Smooth muscle cell (in vitro differentiated cells): ENCODE measurements at regions not wholly inside any gene's neighbourhood (a gene's known extent, or its start where the extent isn't known, plus 50 kb on each side); places are given as distances from the start of the nearest gene placed in this dataset.

Experiments used
- DNase-seq: peaks from one replicate; lab custom pipeline; 2025; ENCODE audit not compliant: unreplicated experiment; lab: John Stamatoyannopoulos, UW
- H2AFZ ChIP-seq: fragments of 200-600 bp; sonication (generic); 2 replicates; pipeline ENCODE4 v1.6.0; 2016; ENCODE audit warnings: antibody characterized with exemption, low read depth, mild to moderate bottlenecking
- H3F3A ChIP-seq: fragments of 200-600 bp; sonication (generic); 2 replicates; pipeline ENCODE4 v1.6.0; 2017; ENCODE audit warnings: antibody characterized with exemption, low read depth
- H3K27ac ChIP-seq: fragments of 200-600 bp; sonication (generic); 2 replicates; pipeline ENCODE4 v1.5.1; 2016; ENCODE audit warnings: low read depth, mild to moderate bottlenecking
- H3K27me3 ChIP-seq: fragments of 200-600 bp; sonication (generic); 2 replicates; pipeline ENCODE4 v1.6.1; 2016; ENCODE audit warnings: low read depth, mild to moderate bottlenecking
- H3K36me3 ChIP-seq: fragments of 200-600 bp; sonication (generic); 2 replicates; pipeline ENCODE4 v1.5.1; 2016; ENCODE audit warnings: low read depth
- H3K4me1 ChIP-seq: fragments of 200-600 bp; sonication (generic); 2 replicates; pipeline ENCODE4 v1.5.1; 2016; ENCODE audit warnings: low read depth
- H3K4me2 ChIP-seq: fragments of 200-600 bp; sonication (generic); 2 replicates; pipeline ENCODE4 v1.6.0; 2016; ENCODE audit warnings: mild to moderate bottlenecking
- H3K4me3 ChIP-seq: fragments of 200-600 bp; sonication (generic); 2 replicates; pipeline ENCODE4 v1.5.1; 2016; ENCODE audit warnings: mild to moderate bottlenecking
- H3K79me2 ChIP-seq: fragments of 200-600 bp; sonication (generic); 2 replicates; pipeline ENCODE4 v1.6.0; 2016; ENCODE audit warnings: low read depth, mild to moderate bottlenecking
- H3K9ac ChIP-seq: fragments of 200-600 bp; sonication (generic); 2 replicates; pipeline ENCODE4 v1.6.0; 2016; ENCODE audit warnings: low read depth
- H3K9me3 ChIP-seq: fragments of 200-600 bp; sonication (generic); replicated peaks from 2 replicates; pipeline ENCODE4 v1.5.1; 2016; ENCODE audit warnings: low read depth
- H4K20me1 ChIP-seq: fragments of 200-600 bp; sonication (generic); 2 replicates; pipeline ENCODE4 v1.6.0; 2016; ENCODE audit warnings: low read depth
- WGBS: methylation state at CpG from one replicate; pipeline ENCODE4 v1.1.7; 2016; ENCODE audit warnings: low lambda C conversion rate; 5-methylcytosine and 5-hydroxymethylcytosine counted together
- TF ChIP-seq, protein P1 (sequence below): fragments of 200-600 bp; sonication (generic); IDR thresholded peaks from 2 replicates; pipeline ENCODE4 v1.5.1; 2017; ENCODE audit warnings: borderline replicate concordance, mild to moderate bottlenecking, antibody characterized with exemption; ENCODE audit not compliant: insufficient read depth, poor library complexity, severe bottlenecking

DNA sequence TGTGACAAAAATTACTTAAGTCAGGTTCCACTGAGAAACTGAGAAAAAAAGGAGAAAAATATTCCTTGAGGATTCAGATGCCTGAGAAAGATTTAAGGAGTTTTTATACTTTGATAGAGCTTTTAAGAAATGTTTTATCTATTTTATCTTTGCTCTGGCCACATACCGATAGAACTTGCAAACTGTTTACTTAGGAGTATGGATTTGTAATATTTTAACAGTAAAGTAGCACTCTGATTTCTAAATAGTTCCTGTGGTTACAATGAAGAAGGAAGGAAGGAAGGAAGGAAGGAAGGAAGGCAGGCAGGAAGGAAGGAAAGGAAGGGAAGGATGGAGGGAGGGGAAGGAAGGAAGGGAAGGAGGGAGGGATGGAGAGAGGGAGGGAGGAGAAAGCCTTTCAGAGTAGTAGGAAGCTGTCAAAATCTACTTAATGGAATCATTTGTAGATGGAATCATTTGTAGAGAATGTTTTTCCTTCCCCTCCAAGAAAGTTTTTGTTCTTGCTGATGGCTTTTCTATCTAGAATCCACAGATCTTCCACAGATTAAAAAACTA is 489.0 kb upstream of the ANKRD30A start:
- TF ChIP-seq, protein P1, sequence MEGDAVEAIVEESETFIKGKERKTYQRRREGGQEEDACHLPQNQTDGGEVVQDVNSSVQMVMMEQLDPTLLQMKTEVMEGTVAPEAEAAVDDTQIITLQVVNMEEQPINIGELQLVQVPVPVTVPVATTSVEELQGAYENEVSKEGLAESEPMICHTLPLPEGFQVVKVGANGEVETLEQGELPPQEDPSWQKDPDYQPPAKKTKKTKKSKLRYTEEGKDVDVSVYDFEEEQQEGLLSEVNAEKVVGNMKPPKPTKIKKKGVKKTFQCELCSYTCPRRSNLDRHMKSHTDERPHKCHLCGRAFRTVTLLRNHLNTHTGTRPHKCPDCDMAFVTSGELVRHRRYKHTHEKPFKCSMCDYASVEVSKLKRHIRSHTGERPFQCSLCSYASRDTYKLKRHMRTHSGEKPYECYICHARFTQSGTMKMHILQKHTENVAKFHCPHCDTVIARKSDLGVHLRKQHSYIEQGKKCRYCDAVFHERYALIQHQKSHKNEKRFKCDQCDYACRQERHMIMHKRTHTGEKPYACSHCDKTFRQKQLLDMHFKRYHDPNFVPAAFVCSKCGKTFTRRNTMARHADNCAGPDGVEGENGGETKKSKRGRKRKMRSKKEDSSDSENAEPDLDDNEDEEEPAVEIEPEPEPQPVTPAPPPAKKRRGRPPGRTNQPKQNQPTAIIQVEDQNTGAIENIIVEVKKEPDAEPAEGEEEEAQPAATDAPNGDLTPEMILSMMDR, result no peak
- H3K9ac ChIP-seq, result no peak overlapping the region
- H4K20me1 ChIP-seq, result no peaks in the 10 kb centered on the region
- no peaks in the 10 kb centered on the region for H3K9me3 ChIP-seq
- no peaks in the 10 kb centered on the region for H3K79me2 ChIP-seq
- no peaks in the 10 kb centered on the region for H3K4me1 ChIP-seq
- WGBS, result 81% methylated on average over 1 of the region's 1 CpG
- no peaks in the 10 kb centered on the region for H3K36me3 ChIP-seq
- H3K27me3 ChIP-seq, result no peaks in the 10 kb centered on the region
- DNase-seq, result no peak
- no peak overlapping the region for H3K27ac ChIP-seq
- no peak overlapping the region for H3K4me2 ChIP-seq
- no peak overlapping the region for H3K4me3 ChIP-seq
- H2AFZ ChIP-seq, result no peak overlapping the region
- H3F3A ChIP-seq, result no peaks in the 10 kb centered on the region

- Histone ChIP-seq H3K36me3 (no peaks in the 10 kb centered on the region), H4K20me1 (no peaks in the 10 kb centered on the region), H3K4me2 (peak overlapping the region; percentile 21), H3K9me3 (no peaks in the 10 kb centered on the region), H3F3A (no peaks in the 10 kb centered on the region), H3K27me3 (no peaks in the 10 kb centered on the region), H3K4me3 (no peak overlapping the region), H2AFZ (no peak overlapping the region), H3K27ac (no peak overlapping the region), H3K4me1 (no peaks in the 10 kb centered on the region), H3K79me2 (no peaks in the 10 kb centered on the region), H3K9ac (no peak overlapping the region)
- TF ChIP-seq, protein P1, result no peak
- 78% methylated on average over 4 of the region's 4 CpGs for WGBS
- no peak for DNase-seq
Measured at GRCh38 chr10:36634916-36635315, 490.5 kb upstream of the ANKRD30A start.

GRCh38 chr10:36630267-36630666 is 495.1 kb upstream of the ANKRD30A start:
- TF ChIP-seq, protein P1, result no peak
- no peaks in the 10 kb centered on the region for H3K79me2 ChIP-seq
- no peaks in the 10 kb centered on the region for H3K9me3 ChIP-seq
- no peaks in the 10 kb centered on the region for H3K36me3 ChIP-seq
- no peak for DNase-seq
- 69% methylated on average over 3 of the region's 3 CpGs for WGBS
- H3K4me2 ChIP-seq, result no peak overlapping the region
- no peaks in the 10 kb centered on the region for H3F3A ChIP-seq
- no peak overlapping the region for H3K4me3 ChIP-seq
- H2AFZ ChIP-seq, result no peak overlapping the region
- no peaks in the 10 kb centered on the region for H3K4me1 ChIP-seq
- no peak overlapping the region for H3K27ac ChIP-seq
- H4K20me1 ChIP-seq, result no peaks in the 10 kb centered on the region
- H3K9ac ChIP-seq, result no peak overlapping the region
- H3K27me3 ChIP-seq, result no peaks in the 10 kb centered on the region

GRCh38 chr10:36629476-36629875 is 495.9 kb upstream of the ANKRD30A start:
- 70% methylated on average over 2 of the region's 2 CpGs for WGBS
- TF ChIP-seq, protein P1, result no peak
- Histone ChIP-seq H4K20me1 (no peaks in the 10 kb centered on the region), H3F3A (no peaks in the 10 kb centered on the region), H3K36me3 (no peaks in the 10 kb centered on the region), H3K9ac (no peak overlapping the region), H3K4me2 (no peak overlapping the region), H3K4me3 (no peak overlapping the region), H3K4me1 (no peaks in the 10 kb centered on the region), H2AFZ (no peak overlapping the region), H3K9me3 (no peaks in the 10 kb centered on the region), H3K79me2 (no peaks in the 10 kb centered on the region), H3K27me3 (no peaks in the 10 kb centered on the region), H3K27ac (no peak overlapping the region)
- DNase-seq, result no peak
